GM18519 (cell line): ENCODE measurements at regions not wholly inside any gene's neighbourhood (a gene's known extent, or its start where the extent isn't known, plus 50 kb on each side); places are given as distances from the start of the nearest gene placed in this dataset.
"Not testable (repeated sequence)": the region's sequence is repeated elsewhere in the genome, so short reads cannot be mapped to it uniquely, and the experiment has no call there.

Experiments
- ATAC-seq: cut with Tn5 transposase; IDR thresholded peaks from one replicate; pipeline ENCODE4 v1.9.1; 2021; ENCODE audit warnings: mild to moderate bottlenecking, moderate library complexity; ENCODE audit not compliant: unreplicated experiment, low FRiP score

DNA sequence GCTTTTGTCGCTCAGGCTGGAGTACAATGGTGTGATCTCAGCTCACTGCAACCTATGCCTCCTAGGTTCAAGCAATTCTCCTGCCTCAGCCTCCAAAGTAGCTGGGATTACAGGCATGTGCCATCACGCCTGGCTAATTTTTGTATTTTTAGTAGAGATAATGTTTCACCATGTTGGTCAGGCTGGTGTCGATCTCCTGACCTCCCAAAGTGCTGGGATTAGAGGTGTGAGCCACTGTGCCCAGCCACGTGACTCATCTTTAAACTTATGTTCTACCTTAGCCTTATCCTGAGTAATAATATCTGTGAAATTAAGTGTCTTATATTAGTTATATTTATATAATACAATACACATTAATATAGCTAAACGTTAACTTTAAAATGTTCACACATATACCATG lies 101.2 kb upstream of the CADM1 start:
- ATAC-seq: not testable (repeated sequence)

DNA sequence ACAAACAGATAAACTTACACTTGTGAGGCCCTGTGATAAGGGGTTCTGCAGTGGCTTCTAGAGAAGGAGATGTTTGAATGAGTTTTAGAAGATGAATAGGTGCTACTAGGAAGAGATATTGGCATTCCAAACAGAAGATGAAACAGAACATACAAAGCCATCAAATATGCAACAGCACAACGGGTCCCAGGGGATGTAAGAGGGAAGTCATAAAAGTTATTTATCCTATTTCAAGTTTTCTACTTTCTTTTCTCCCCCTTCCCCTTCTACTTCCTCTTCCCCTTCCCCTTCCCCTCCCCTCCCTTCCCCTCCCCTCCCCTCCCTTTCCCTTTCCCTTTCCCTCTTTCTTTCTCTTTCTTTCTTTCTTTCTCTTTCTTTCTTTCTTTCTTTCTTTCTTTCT lies 94.9 kb upstream of the CADM1 start:
- ATAC-seq: no peak

DNA sequence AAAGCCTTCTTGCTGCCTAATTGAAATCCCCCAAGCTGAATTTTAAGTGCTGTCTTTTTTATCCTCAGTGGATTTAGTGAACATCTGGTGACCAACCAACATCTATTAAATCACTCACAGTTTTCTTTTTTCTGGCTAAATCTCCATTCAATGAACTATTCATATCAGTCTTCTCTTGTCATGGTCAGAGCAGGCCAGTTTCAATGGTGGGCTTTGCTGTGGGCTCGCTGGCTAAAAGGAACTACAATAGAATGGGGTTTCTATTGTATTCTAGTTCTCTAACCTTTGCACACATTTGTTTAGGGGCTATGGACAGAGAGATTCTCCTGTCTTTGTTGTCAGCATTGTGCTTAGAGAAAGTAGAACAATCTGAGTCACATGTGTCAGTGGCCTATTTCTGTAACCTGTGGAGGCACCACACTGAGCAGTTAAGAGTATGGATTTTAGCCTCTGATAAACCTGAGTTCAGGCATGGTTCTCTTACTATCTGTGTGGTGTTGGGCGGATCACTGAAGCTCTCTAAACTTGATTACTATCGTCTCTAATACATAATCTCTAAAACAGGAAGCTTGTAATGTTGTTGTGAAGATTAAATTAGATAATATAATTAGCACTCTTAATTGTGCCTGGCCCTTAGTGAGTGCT lies 94.2 kb upstream of the CADM1 start:
- ATAC-seq: no peak

DNA sequence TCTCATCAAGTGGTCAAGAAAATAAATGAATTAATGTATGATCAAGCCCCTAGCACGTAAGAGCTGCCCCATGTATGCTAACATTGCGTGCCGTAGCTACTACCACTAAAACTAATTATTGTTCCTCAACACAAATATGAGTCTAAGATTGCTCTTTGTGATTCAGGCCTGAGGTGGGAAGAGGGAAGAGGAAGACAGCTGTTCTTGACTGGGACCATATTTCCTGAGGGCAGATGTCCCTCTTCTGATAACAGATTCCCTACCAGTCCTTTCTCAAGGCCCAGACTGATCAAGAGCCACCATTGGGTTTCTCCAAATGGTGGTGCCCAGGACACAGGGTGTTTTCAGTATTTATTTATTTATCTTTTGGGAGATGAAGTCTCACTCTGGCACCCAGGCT lies 87.2 kb upstream of the CADM1 start:
- ATAC-seq: no peak

GRCh38 chr11:115590254-115590653 lies 86.0 kb upstream of the CADM1 start:
- no peak for ATAC-seq

- no peak for ATAC-seq
Measured at GRCh38 chr11:115587718-115588342, 83.6 kb upstream of the CADM1 start.

- ATAC-seq: peak; percentile 56
Measured at GRCh38 chr11:115585361-115586024, 81.3 kb upstream of the CADM1 start.

DNA sequence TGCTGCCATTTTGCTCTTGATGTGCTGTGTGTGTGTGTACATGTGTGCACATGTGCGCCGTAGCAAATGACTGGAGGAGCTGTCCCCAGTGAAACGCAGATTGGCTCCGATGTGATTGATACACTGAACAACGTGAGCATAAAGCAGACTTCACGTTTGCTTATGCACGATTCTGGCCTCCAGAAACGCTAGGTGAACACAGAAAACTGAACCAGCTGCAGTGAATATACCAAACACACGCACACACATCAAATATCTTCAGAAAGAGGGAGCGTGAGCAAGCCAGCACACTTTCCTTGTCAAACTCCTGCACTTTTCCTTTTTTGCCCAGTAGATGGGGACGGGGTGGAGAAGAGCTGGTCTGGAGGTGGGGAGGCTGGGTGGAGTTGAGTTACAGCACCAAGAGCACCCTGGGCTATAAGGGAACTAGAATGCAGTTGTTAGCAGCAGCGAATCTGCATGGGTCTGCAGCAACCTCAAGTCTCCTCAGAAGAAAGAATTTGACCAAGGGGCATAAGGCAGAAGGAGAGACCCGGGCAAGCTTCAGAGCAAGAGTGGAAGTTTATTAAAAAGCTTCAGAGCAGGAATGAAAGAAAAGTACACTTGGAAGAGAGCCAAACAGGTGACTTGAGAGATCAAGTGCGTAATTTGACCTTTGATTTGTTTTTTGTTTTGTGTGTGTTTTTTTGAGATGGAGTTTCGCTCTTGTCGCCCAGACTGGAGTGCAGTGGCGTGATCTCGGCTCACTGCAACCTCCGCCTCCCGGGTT lies 77.8 kb upstream of the CADM1 start:
- no peak for ATAC-seq

- no peak for ATAC-seq
Measured at GRCh38 chr11:115580927-115581680, 76.9 kb upstream of the CADM1 start.

GRCh38 chr11:115580416-115580815 lies 76.2 kb upstream of the CADM1 start:
- ATAC-seq: no peak

DNA sequence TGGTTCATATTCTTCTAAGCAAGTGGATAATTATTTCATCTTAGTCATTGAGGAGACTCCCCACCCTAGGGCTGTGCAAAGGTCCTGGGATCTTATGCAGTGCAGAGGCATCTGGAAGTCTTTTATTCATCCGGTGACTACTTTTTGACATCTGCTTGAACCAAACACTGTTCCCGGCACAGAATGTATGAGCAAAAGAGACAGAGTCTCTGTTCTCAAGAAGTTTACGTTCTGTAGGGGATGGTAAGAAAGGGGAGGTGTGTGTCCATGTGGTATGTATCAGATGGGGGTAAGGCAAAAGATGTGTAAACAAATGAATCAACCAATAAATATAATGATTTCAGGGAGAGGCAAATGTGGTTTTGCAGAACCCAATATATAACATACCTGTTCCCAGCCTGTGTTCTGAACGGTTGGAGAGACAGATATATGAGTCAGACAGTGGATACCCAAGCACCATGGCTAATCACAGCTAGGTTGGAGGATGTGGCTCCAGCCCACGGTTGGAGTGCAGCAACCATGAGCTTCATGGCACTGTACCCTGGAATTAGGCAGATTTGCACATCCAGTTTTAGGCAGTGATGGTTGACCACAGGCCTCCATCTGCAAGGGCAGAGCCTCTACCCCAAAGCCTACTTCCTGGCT lies 75.1 kb upstream of the CADM1 start:
- ATAC-seq: no peak

DNA sequence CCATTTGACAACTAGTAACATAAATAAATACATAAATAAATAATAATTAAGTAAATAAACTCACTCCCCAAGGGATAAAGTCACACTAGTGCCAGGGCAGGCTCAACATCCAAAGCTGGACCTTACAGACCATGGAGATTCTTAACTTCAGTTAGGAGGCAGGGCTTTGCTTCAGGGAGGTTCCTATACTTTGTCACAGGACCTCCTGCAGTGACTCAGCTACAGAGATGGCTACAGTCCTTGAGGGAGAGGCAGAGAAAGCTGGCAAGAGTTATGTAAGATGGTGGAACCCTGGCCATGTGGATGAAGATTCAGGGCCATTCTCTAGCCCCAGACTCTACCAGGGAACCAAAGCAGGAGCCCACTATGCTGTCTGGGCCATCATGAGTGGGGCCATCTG lies 74.1 kb upstream of the CADM1 start:
- ATAC-seq: no peak

GRCh38 chr11:115577701-115578100 lies 73.5 kb upstream of the CADM1 start:
- ATAC-seq: no peak

- no peak for ATAC-seq
Measured at GRCh38 chr11:115576606-115577380, 72.6 kb upstream of the CADM1 start.

- no peak for ATAC-seq
Measured at GRCh38 chr11:115572551-115572950, 68.3 kb upstream of the CADM1 start.

DNA sequence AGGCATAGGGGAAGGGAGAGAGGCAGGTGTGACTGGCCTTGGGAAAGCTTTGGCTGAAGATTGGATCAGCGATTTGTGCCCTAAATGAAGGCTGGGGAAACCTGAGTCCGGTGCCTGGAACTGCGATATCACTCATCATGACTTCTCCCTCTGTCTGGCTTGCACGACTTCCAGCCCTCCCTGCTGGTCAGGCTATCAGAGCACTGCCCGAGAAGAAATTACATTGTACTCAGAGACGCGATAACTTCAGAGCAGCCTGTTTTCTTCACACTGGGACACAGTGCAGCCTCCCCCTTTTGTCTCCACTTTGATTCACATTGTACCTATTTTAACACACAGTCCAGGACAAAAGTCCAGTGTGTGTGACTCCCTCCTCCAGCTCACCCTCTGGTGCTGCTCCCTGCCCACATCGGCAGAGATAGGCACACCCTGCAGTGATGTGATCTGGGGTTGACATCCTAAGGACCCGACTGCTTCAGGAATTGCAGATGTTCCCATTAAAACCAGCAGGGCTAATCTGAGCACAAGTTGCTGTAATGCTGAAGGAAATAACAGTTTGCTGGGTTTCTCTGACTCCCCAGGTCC lies 62.1 kb upstream of the CADM1 start:
- no peak for ATAC-seq

- ATAC-seq: no peak
Measured at GRCh38 chr11:115564851-115565250, 60.6 kb upstream of the CADM1 start.

- no peak for ATAC-seq
Measured at GRCh38 chr11:115561116-115561515, 56.9 kb upstream of the CADM1 start.

DNA sequence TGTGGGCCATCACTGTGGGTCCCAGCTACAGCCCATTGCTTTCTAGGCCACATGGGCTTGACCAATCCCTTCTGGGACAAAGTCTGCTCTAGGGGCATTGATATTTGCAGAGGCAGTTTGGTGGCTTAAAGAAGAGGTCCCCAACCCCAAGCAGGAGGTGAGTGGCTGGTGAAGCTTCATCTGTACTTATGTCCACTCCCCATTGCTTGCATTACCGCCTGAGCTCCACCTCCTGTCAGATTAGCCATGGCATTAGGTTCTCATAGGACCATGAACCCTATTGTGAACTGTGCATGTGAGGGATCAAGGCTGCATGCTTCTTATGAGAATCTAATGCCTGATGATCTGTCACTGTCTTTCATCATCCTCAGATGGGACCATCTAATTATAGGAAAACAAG lies 54.4 kb upstream of the CADM1 start:
- no peak for ATAC-seq
